Activated CD4-positive, alpha-beta T cell treated with anti-CD3 and anti-CD28 coated beads, Interleukin-10, Interleukin-2, amounts not matched to agents 100 ng/mL and 50 ng/mL, durations not matched to agents 16 hours and 8 hours (primary cell): ENCODE measurements at regions not wholly inside any gene's neighbourhood (a gene's known extent, or its start where the extent isn't known, plus 50 kb on each side); places are given as distances from the start of the nearest gene placed in this dataset.
A peak's percentile ranks its signal among the peaks of the same experiment; 100 is the strongest.
"Not testable (repeated sequence)": the region's sequence is repeated elsewhere in the genome, so short reads cannot be mapped to it uniquely, and the experiment has no call there.

ENCODE experiments used
- DNase-seq: peaks from one replicate; pipeline ENCODE4 v3.0.0-alpha.2; 2020

GRCh38 chr11:82045748-82046457 is 687.8 kb downstream of the FAM181B start:
- DNase-seq: no peak

- no peak for DNase-seq
These were observed 690.3 kb downstream of the FAM181B start for GRCh38 chr11:82043316-82043715.

GRCh38 chr11:82041764-82042163 is 691.9 kb downstream of the FAM181B start:
- no peak for DNase-seq

GRCh38 chr11:82038154-82038553 is 695.5 kb downstream of the FAM181B start:
- no peak for DNase-seq

GRCh38 chr11:82034527-82034926 is 699.1 kb downstream of the FAM181B start:
- no peak for DNase-seq

- not testable (repeated sequence) for DNase-seq
These were observed 706.3 kb downstream of the FAM181B start for GRCh38 chr11:82027335-82027734.

GRCh38 chr11:82024760-82025159 is 708.9 kb downstream of the FAM181B start:
- no peak for DNase-seq

- no peak for DNase-seq
These were observed 721.4 kb downstream of the FAM181B start for GRCh38 chr11:82012276-82012675.

GRCh38 chr11:82009133-82009532 is 724.5 kb downstream of the FAM181B start:
- DNase-seq: no peak

- no peak for DNase-seq
These were observed 726.1 kb downstream of the FAM181B start for GRCh38 chr11:82007521-82007920.

GRCh38 chr11:82004537-82005213 is 729.0 kb downstream of the FAM181B start:
- DNase-seq: peak; percentile 39

GRCh38 chr11:82003671-82004515 is 729.8 kb downstream of the FAM181B start:
- DNase-seq: peak; percentile 8

- DNase-seq: no peak
These were observed 730.6 kb downstream of the FAM181B start for GRCh38 chr11:82003024-82003423.

- no peak for DNase-seq
These were observed 737.8 kb downstream of the FAM181B start for GRCh38 chr11:81995889-81996288.

- no peak for DNase-seq
These were observed 739.9 kb downstream of the FAM181B start for GRCh38 chr11:81993755-81994154.

- DNase-seq: no peak
These were observed 742.8 kb downstream of the FAM181B start for GRCh38 chr11:81990659-81991443.

- peak; percentile 9 for DNase-seq
These were observed 744.6 kb downstream of the FAM181B start for GRCh38 chr11:81989093-81989492.

- no peak for DNase-seq
These were observed 745.7 kb downstream of the FAM181B start for GRCh38 chr11:81987829-81988472.

- no peak for DNase-seq
These were observed 747.0 kb downstream of the FAM181B start for GRCh38 chr11:81986556-81987161.

- DNase-seq: no peak
These were observed 754.2 kb downstream of the FAM181B start for GRCh38 chr11:81979448-81979847.

GRCh38 chr11:81975261-81975900 is 758.3 kb downstream of the FAM181B start:
- DNase-seq: no peak
